GM19193 (cell line): ENCODE measurements at regions not wholly inside any gene's neighbourhood (a gene's known extent, or its start where the extent isn't known, plus 50 kb on each side); places are given as distances from the start of the nearest gene placed in this dataset.

Experiments used
- POLR2A ChIP-seq: IDR thresholded peaks from 4 replicates; pipeline ENCODE4 v1.6.1; 2011; ENCODE audit not compliant: insufficient read depth, insufficient read length; ENCODE audit errors: extremely low read depth

DNA sequence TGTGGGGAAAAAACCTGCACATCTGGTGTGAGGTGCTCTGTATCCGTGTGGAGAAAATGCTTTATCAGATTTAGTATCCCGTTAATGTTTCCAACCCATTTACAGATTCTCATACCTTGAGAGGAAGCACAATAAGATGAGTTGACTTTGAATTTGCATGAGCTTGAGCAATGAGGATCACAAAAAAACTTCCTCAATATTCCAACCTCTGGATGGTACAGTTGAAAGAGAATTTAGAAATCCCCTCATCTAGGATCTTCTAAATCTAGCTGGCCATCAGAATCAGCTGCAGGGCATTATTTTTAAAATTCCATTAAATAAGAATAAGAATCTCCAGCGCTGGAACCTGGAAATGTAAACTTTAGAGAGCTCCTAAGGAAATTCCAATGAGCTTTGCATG lies 82.5 kb upstream of the NR5A2 start:
- no peak for TF ChIP-seq POLR2A

DNA sequence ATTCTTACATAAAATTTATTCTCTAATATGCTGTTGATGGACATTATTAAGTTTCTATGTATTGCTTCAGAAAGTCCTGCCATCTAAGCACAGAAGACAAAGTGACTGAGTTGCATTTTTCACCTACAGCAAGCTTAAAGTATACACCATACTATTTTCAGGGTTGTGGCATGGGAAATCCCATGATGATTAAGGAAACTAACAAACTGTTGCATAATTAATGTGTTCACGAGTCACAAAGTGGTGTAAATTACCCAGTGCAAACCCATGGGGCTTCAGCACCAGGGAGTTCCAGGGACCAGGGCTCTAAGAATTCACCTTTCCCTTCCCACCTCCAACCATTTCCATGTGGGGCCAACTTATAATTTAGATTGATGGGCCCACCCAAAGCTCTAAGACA lies 81.9 kb upstream of the NR5A2 start:
- no peak for TF ChIP-seq POLR2A

DNA sequence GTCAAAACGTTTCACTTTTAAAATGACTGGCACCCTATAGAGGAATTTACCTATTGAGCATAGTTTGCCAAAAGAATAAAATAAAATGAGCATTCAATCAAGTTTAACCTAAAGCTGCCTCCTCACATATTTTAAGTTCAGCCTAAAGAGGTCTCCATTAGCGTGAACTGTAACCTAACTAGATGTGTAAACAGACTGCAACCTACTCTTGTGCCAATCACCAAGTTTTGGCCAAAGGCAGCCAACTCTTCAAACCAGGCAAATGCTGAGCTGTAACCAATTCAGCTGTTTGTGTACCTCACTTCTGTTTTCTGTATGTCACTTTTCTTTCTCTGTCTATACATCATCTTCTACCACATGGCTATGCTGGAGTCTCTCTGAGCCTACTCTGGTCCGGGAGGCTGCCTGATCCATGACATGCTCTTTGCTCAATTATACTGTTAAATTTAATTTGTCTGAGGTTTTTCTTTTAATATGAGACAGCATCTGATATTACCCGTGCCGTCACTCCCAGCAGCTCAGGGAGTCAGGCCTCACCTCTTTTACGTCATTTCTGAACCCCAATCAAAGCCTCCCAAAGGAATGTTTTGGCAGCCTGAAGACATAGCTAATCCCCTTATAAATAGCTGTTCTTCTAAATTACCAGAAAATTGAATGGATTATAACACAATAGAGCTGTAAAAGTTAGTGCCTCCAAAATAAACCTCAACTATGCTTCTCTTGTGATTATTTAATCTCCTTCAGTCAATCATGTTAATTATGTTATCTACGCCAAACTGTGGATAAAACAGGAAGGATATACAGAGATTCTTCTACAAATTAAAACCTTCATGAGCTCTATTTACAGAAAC lies 81.0 kb upstream of the NR5A2 start:
- no peak for TF ChIP-seq POLR2A

DNA sequence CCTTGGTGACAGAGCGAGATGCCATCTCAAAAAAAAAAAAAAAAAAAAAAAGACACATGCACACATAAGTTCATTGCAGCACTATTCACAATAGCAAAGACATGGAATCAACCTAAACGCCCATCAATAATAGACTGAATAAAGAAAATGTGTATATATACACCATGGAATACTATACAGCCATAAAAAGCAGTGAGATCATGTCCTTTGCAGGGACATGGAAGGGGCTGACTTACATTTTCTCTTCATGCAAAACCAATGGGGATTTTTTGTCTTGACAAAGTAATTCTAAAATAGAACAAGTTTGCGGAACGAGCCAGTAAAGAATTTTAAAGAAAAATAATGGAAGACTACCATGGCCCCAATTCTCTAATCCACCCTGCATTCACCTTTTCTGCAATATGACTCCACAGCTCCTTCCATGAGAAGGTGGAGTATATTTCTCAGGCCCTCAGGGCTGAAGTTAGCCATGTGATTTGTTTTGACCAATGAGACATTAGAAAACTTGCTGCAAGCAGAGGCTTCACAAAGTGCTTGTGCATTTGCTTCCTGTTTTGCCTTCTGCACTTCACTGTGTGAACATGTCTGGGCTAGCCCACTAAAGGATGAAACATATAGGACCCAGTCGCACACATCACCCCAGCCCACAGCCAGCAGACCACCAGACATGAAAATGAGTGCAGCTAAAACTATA lies 78.8 kb upstream of the NR5A2 start:
- no peak for TF ChIP-seq POLR2A

DNA sequence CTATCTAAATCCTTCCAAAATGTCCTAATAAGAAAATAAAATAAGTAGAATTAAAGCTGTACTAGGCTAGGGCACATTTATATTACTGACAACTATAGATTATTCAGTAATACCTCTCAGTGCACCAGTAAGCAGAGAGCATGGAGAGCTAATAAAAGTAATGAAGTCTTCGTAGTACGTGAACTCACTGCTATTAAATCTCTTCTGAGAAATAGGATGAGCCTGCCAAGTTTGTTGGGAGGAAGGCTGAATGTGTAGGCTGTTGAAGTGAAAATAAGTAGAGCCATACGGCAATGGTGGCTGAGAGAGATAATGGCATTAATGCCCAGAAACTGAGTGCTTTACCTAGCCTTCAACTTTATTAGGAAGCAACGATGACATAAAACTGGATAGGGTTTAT lies 73.9 kb upstream of the NR5A2 start:
- TF ChIP-seq POLR2A: no peak

DNA sequence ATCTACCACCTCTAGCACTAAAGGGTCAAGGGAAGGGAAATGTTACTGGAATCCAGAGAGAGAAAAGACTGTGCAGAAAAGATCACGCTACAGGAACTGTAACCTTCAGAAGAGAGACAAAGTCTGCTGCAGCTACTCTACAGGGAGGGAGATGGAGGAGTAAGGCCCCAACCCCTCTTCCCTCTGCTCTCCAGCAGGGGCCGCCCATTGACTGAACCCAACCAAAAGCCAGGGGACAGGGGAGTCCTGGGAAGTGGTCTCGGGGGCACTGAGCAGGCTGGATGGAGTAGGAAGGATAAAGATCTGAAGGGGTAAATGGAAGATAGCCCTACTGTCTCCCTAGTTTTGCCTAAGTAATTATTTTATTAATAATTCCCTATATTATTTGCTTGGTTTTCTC lies 72.8 kb upstream of the NR5A2 start:
- no peak for TF ChIP-seq POLR2A

DNA sequence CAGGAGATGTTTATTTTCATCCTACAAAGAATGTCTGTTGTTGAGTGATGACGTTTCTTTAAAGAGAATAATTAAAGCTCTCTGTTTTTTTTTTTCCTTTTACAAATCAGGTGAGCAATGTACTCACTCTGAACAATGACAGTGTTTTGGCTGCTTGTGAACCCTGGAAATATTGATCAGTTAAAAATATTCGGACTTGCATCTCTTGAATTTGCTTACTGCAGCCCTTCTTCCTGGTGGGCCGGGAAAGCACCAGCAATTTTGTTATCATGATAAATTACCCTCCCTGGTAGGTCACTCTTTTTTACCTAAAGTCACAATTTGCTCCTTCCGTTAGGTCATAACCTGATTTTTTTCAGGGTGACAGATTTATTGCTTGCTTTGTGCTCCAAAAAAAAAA lies 72.3 kb upstream of the NR5A2 start:
- TF ChIP-seq POLR2A: no peak

DNA sequence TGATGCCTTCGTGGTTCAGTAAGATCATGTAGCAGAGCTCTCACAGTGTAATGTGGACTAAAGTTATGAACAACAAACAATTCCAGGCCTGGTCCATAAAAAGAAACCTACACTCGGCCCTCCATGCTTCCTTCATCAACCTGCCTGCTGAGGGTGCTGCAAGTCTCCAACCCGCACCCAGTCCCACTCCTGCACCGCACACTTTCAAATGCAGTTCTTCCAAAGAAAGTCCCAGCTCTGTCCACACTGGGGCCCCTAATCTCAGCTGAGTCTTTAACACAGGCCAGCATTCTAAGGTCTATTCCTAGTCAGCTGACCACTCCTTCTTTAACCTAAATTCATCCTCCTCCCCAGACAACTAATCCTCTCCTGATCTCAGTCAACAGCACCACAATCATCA lies 71.5 kb upstream of the NR5A2 start:
- no peak for TF ChIP-seq POLR2A

DNA sequence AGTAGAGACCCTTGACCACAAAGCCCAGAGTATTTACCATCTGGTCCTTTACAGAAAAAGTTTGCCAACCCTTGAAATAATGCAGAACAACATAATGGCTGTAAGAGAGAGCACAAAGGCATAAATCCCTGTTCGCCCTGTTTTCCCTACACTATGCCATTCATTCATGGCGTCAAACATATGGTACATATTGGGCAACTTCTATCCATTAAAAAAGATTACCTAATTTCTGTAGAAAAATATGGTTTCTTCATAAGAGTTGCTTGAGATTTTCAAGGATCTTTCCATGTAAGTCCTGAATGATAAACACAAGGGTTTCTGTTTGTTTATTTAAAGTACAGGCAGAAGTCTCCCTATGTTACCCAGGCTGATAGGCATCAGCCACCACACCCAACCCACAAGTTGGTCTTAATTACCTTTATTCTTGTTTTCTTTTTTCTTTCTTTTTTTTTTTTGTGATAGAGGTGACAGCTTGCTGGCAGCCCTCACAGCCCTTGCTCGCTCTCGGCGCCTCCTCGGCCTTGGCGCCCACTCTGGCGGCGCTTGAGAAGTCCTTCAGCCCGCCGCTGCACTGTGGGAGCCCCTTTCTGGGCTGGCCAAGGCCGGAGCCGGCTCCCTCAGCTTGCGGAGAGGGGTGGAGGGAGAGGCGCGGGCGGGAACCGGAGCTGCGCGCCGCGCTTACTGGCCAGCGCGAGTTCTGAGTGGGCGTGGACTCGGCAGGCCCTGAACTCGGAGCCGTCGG lies 68.3 kb upstream of the NR5A2 start:
- TF ChIP-seq POLR2A: no peak

DNA sequence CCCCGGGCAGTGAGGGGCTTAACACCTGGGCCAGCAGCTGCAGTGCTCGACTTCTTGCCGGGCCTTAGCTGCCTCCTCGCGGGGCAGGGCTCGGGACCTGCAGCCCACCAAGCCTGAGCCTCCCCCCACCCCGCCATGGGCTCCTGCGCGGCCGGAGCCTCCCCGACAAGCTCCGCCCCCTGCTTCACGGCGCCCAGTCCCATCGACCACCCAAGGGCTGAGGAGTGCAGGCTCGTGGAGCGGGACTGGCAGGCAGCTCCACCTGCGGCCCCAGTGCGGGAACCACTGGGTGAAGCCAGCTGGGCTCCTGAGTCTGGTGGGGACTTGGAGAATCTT lies 67.8 kb upstream of the NR5A2 start:
- no peak for TF ChIP-seq POLR2A

DNA sequence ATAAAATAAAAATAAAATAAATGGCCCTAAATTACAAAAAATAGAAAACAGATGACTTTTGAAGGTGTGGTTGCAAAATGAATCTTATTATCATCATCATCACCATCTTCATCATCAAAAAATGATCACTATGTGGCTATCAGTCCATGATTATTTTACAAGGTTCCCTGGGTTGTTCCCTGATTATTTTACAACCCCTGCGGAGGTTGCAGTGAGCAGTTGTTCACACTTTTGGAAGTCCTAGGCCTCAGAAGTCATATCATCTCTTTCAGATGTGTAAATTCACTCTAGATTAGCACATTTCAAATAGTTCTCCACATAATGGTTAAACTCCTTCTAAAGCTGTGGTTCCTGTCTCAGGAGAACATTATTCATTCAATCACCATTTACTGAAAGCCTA lies 57.4 kb upstream of the NR5A2 start:
- no peak for TF ChIP-seq POLR2A

DNA sequence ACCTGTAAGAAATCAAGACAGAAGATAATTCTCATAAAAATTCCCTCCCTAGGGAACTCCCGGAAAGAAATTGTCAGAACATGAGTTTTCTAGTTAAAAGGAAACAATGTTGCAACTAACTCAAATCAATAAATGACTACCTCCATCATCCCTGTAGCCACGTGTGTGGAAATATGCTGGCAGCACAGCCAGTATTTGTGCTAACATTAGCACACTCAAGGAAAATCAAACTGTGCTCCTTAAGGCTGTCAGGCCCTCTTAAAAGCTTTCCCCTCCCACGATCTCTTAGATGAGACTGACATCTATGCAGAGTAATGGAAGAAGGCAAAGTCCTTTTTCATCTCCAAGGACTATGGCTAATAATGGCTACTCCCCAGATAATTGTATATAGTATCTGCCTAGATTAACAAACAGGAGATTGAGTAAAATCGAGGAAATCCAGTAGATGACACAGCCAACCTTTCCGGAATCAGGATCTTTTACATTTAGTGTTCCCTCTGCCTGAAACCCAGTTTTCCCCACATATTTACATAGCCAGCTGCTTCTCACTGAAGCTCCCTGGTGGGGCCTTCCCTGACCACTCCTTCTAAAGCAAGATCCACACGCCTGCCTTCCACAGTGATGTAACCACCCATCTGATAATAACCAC lies 50.9 kb upstream of the NR5A2 start:
- no peak for TF ChIP-seq POLR2A
